ENCODE measurements at regions not wholly inside any gene's neighbourhood (a gene's known extent, or its start where the extent isn't known, plus 50 kb on each side); places are given as distances from the start of the nearest gene placed in this dataset.

DNA sequence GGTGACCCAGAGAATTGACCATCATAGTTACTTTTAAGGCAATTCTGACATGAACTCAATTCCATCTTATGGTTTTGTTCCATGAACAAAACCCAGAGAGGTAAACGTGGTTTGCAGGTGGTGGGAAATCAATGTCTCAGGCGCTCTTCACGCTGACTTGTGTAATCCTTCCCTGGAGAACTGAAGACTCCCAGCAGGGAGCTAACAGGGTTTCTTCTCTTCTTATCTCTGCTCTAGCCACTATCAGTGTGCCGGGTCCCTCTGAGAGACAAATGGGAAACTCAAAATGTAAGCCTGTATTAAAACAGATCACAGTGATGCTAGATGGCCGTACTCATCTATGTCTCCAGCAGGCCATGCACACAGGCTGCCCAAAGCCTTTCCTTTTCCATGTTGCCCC lies 57.6 kb upstream of the ARGLU1 start:
- TF ChIP-seq, protein P1, sequence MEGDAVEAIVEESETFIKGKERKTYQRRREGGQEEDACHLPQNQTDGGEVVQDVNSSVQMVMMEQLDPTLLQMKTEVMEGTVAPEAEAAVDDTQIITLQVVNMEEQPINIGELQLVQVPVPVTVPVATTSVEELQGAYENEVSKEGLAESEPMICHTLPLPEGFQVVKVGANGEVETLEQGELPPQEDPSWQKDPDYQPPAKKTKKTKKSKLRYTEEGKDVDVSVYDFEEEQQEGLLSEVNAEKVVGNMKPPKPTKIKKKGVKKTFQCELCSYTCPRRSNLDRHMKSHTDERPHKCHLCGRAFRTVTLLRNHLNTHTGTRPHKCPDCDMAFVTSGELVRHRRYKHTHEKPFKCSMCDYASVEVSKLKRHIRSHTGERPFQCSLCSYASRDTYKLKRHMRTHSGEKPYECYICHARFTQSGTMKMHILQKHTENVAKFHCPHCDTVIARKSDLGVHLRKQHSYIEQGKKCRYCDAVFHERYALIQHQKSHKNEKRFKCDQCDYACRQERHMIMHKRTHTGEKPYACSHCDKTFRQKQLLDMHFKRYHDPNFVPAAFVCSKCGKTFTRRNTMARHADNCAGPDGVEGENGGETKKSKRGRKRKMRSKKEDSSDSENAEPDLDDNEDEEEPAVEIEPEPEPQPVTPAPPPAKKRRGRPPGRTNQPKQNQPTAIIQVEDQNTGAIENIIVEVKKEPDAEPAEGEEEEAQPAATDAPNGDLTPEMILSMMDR (IDR thresholded peaks at IDR 0.05), result no peak
- TF ChIP-seq POLR2A (IDR thresholded peaks at IDR 0.05), result no peak

All from thyroid gland (tissue), 4 donors.